Spleen (tissue), 7 donors: ENCODE measurements at regions not wholly inside any gene's neighbourhood (a gene's known extent, or its start where the extent isn't known, plus 50 kb on each side); places are given as distances from the start of the nearest gene placed in this dataset.

Experiments
- CTCF ChIP-seq, 11 experiments: fragments of 200-600 bp in 7 of 11; fragments of 450-650 bp in 4 of 11; sonication (generic) in 4 of 11; IDR thresholded peaks in 8 of 11; conservative IDR thresholded peaks in 3 of 11; 1 replicate in 7 of 11; 2 replicates in 4 of 11; pipeline versions ENCODE4 v1.4.0 to v1.8.0; 2016 to 2021; ENCODE audit warnings: antibody characterized with exemption in 11 of 11, inconsistent platforms in 4 of 11, mild to moderate bottlenecking in 1 of 11
- POLR2A ChIP-seq, 3 donors: fragments of 450-650 bp; IDR thresholded peaks; one replicate each; pipeline ENCODE4 v1.5.1; 2017; ENCODE audit warnings: antibody characterized with exemption in 3 of 3, mild to moderate bottlenecking in 1 of 3
- donor health status: DM: no; HTN: no; CAD: no; lungs with moderate emphysema.
- donor health status: DM: no; HTN: no; CAD: no.
- donor health status: DM: no; HTN: no; CAD: no.

- no peak for TF ChIP-seq POLR2A (IDR thresholded peaks at IDR 0.05)
- TF ChIP-seq CTCF (IDR thresholded peaks at IDR 0.05 in 8 of 11, conservative IDR thresholded peaks at IDR 0.05 in 3 of 11), result no peak
These were observed 190.1 kb downstream of the NDUFA10 start for GRCh38 chr2:239835056-239835455.
